ENCODE measurements at regions not wholly inside any gene's neighbourhood (a gene's known extent, or its start where the extent isn't known, plus 50 kb on each side); places are given as distances from the start of the nearest gene placed in this dataset.

DNA sequence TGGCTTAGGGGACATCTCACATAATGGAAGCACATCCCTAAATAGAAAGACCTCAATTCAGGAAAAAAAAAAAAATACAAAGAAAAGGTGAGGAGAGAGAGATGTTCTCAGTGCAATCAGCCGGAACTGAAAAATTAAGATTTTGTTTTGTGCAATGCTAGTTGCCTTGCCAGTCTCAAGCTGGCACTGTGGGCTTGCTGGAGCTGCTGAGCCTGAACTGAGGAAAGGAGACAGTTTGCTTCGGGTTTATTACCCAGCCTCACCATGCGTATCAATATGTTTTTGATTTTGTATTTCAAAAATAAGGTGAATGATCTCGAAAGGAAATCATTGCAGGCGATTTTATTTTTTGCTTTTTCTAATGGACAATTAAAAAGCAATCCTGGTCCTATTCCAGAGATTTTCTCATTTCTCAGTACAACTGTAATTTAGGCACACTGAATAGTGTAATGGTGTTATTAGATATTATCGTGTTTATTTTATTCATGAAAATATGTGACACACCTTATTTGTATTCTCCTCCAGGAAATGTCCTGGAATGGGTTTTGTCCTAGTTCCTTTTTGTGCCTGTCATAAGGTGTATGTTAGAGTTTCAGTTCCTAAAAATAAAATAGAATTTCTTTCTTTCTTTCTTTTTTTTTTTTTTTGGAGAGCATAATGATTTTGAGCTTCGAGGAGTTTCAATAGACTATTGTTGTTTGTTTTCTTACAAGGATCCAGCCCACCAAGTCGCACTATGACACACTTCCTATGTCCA lies 72.8 kb upstream of the ZEB2 start:
- TF ChIP-seq, protein P1, sequence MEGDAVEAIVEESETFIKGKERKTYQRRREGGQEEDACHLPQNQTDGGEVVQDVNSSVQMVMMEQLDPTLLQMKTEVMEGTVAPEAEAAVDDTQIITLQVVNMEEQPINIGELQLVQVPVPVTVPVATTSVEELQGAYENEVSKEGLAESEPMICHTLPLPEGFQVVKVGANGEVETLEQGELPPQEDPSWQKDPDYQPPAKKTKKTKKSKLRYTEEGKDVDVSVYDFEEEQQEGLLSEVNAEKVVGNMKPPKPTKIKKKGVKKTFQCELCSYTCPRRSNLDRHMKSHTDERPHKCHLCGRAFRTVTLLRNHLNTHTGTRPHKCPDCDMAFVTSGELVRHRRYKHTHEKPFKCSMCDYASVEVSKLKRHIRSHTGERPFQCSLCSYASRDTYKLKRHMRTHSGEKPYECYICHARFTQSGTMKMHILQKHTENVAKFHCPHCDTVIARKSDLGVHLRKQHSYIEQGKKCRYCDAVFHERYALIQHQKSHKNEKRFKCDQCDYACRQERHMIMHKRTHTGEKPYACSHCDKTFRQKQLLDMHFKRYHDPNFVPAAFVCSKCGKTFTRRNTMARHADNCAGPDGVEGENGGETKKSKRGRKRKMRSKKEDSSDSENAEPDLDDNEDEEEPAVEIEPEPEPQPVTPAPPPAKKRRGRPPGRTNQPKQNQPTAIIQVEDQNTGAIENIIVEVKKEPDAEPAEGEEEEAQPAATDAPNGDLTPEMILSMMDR (IDR thresholded peaks at IDR 0.05; ENCODE audit: insufficient read depth, low read length, severe bottlenecking) = no peak
- no peak for DNase-seq (ENCODE audit: low read depth)
- FAIRE-seq = no peak
- Histone ChIP-seq H3K27me3 (ENCODE audit: control insufficient read depth, insufficient read depth, low read length) (no peaks in the 10 kb centered on the region), H3K4me3 (ENCODE audit: low read depth, low read length) (no peak overlapping the region), H3K36me3 (ENCODE audit: control insufficient read depth, insufficient read depth, low read length) (no peaks in the 10 kb centered on the region)

DNA sequence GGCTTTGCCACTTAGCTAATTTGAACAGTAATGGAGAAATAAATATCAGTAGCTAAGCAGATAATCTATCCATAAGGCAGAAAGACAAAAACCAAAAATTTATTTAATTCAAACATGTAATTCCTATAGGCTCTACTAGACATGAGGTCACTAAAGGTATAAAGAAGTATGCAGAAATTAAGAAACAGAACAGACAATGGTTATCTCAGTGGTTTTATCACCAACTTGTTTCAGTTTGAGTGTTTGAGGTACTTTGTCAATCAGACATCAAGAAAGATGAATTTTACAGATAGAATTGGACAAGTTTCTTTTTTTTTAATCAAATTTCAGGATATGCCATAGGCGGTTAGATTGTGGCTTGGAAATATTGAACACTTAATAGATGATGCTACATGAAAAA lies 67.4 kb upstream of the ZEB2 start:
- TF ChIP-seq, protein P1 (IDR thresholded peaks at IDR 0.05; ENCODE audit: insufficient read depth, low read length, severe bottlenecking) = no peak
- DNase-seq (ENCODE audit: low read depth) = no peak
- Histone ChIP-seq H3K27me3 (ENCODE audit: control insufficient read depth, insufficient read depth, low read length) (no peaks in the 10 kb centered on the region), H3K36me3 (ENCODE audit: control insufficient read depth, insufficient read depth, low read length) (no peaks in the 10 kb centered on the region), H3K4me3 (ENCODE audit: low read depth, low read length) (no peak overlapping the region)
- no peak for FAIRE-seq

DNA sequence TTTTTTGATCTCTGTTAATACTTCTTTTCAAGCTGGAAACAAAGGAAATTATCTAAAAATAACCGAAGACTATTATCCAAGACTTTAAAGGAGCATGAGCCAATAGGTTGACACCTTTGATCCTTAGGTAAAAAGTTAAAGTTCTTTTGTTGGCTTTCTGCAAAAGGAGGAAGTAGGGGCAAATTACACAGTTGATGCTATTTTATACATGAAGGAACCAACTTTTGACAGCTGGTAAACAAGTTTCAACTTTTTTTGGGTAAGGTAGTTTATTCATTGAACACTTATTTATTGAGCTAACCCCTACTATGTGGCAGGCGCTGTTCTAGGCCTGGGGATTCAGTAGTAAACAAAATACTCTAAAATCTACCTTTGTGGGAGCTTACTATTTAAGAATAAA lies 66.6 kb upstream of the ZEB2 start:
- no peak for FAIRE-seq
- no peaks in the 10 kb centered on the region for H3K36me3 ChIP-seq (ENCODE audit: control insufficient read depth, insufficient read depth, low read length)
- TF ChIP-seq, protein P1 (IDR thresholded peaks at IDR 0.05; ENCODE audit: insufficient read depth, low read length, severe bottlenecking) = no peak

DNA sequence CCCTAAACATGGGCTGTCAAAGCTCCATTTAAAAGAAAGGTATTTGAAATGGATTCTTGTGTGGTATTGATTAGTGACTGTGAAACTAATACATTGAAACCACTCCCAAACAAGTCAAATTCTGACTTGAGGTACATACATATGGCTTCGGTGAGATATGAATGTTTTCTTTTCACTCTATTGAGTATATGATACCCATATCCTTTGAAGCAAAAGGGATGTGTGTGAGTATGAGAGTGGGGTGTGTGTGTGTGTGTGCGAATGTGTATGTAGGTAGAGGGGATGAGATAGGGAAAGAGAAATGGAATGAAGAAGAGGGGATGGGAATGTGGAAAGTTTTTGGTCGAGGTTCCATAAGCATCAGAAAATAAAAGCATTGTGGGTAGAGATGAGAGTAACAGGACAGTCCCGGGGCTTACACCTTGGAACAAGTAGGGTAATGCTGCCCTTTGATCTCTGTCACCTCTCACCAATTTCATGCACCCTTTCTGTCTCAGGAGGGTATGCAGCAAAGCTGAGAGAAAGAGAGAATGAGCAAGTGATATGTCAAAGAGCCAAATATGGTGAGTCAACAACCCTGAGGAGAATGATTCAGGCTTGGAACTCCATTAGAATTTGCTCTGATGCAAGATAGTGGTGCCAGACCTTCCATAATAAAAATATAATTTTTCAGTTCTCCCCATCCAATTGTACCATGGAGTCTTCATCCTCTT lies 64.0 kb upstream of the ZEB2 start:
- TF ChIP-seq, protein P1 (IDR thresholded peaks at IDR 0.05; ENCODE audit: insufficient read depth, low read length, severe bottlenecking) = no peak
- H3K36me3 ChIP-seq (ENCODE audit: control insufficient read depth, insufficient read depth, low read length) = no peaks in the 10 kb centered on the region
- FAIRE-seq (peak; percentile 55), DNase-seq (ENCODE audit: low read depth) (peak; percentile 90)
- no peak overlapping the region for H3K4me3 ChIP-seq (ENCODE audit: low read depth, low read length)
- H3K27me3 ChIP-seq (ENCODE audit: control insufficient read depth, insufficient read depth, low read length) = no peaks in the 10 kb centered on the region

More for the DNA sequence above, 66.6 kb upstream of the ZEB2 start:
- Histone ChIP-seq H3K27me3 (ENCODE audit: control insufficient read depth, insufficient read depth, low read length) (no peaks in the 10 kb centered on the region), H3K4me3 (ENCODE audit: low read depth, low read length) (no peak overlapping the region)
- no peak for DNase-seq (ENCODE audit: low read depth)

DNA sequence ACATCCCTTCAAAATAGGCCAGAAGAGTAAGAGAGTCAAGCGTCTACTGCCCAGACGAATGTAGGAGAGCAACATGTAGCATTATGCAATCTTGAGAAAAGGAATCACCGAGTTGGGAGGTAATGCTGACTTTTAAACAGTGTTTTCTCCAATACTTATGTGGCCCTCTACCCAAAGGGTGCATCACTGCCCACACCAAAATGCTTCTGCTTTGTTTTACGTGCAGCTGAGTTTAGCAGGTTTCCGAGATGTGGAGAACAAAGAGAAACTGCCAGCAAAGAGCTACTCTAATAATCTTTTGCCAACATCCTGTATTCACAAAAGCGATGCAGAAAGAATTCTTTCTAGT lies 63.4 kb upstream of the ZEB2 start:
- TF ChIP-seq, protein P1 (IDR thresholded peaks at IDR 0.05; ENCODE audit: insufficient read depth, low read length, severe bottlenecking) = no peak
- Histone ChIP-seq H3K36me3 (ENCODE audit: control insufficient read depth, insufficient read depth, low read length) (no peaks in the 10 kb centered on the region), H3K4me3 (ENCODE audit: low read depth, low read length) (no peak overlapping the region), H3K27me3 (ENCODE audit: control insufficient read depth, insufficient read depth, low read length) (no peaks in the 10 kb centered on the region)
- no peak for FAIRE-seq
- DNase-seq (ENCODE audit: low read depth) = no peak

Measured in bronchial epithelial cell (primary cell).